H1 (cell line): ENCODE measurements at regions not wholly inside any gene's neighbourhood (a gene's known extent, or its start where the extent isn't known, plus 50 kb on each side); places are given as distances from the start of the nearest gene placed in this dataset.

Experiments used
- CTCF ChIA-PET: fragments of 300-600 bp; sonication (Branson Sonifier 250); formaldehyde crosslinking; loops from one replicate; lab custom pipeline; 2021; ENCODE audit not compliant: partially characterized antibody; lab: Charles Lee
- POLR2A ChIA-PET: fragments of 300-600 bp; sonication (Branson Sonifier 250); formaldehyde crosslinking; loops from one replicate; lab custom pipeline; 2021; ENCODE audit warnings: inconsistent platforms; ENCODE audit not compliant: partially characterized antibody; lab: Charles Lee
- DNase-seq, 2 experiments: peaks; one replicate each; pipeline versions ENCODE4 v3.0.0 to v3.0.0-alpha.2; 2010 to 2022; ENCODE audit warnings: low spot score in 2 of 2, low read depth in 1 of 2, mixed read lengths in 1 of 2
- FAIRE-seq: peaks from 2 replicates; lab custom pipeline; 2011; peaks lifted over from hg19 to GRCh38; lab: Jason Lieb, UNC
- H2AFZ ChIP-seq: 2 replicates; pipeline ENCODE4 v1.8.1; 2012; ENCODE audit warnings: low read length, inconsistent platforms
- H2AK5ac ChIP-seq: 2 replicates; pipeline ENCODE4 v1.6.1; 2013; ENCODE audit warnings: low read depth, low read length
- H2BK120ac ChIP-seq: replicated peaks from 2 replicates; pipeline ENCODE3; 2013; ENCODE audit warnings: low read depth, low read length, inconsistent platforms
- H2BK12ac ChIP-seq: 2 replicates; pipeline ENCODE4 v1.6.1; 2013; ENCODE audit warnings: low read depth, low read length
- H2BK15ac ChIP-seq: 2 replicates; pipeline ENCODE4 v1.6.1; 2013; ENCODE audit warnings: low read length
- H2BK20ac ChIP-seq: 2 replicates; pipeline ENCODE4 v1.6.1; 2013; ENCODE audit warnings: low read length
- H2BK5ac ChIP-seq: 2 replicates; pipeline ENCODE4 v1.6.1; 2013; ENCODE audit warnings: low read depth, low read length
- H3K14ac ChIP-seq: 2 replicates; pipeline ENCODE4 v1.6.1; 2013; ENCODE audit warnings: inconsistent platforms; ENCODE audit not compliant: insufficient read length
- H3K18ac ChIP-seq: 2 replicates; pipeline ENCODE4 v1.6.1; 2013; ENCODE audit warnings: low read length; ENCODE audit errors: extremely low read depth
- H3K23ac ChIP-seq: 2 replicates; pipeline ENCODE4 v1.6.1; 2013; ENCODE audit warnings: inconsistent platforms; ENCODE audit not compliant: insufficient read length
- H3K23me2 ChIP-seq: 2 replicates; pipeline ENCODE4 v1.6.1; 2013; ENCODE audit warnings: low read depth, low read length
- H3K27ac ChIP-seq: 2 replicates; pipeline ENCODE4 v1.6.1; 2011; ENCODE audit warnings: low read depth, low read length, inconsistent platforms
- H3K27me3 ChIP-seq, 4 experiments: replicated peaks in 1 of 4; 1 replicate in 1 of 4; 2 replicates in 3 of 4; pipeline versions ENCODE4 v1.6.1 to v1.8.1; 2011 to 2013; ENCODE audit warnings: low read length in 3 of 4, mild to moderate bottlenecking in 3 of 4, inconsistent platforms in 2 of 4, mixed read lengths in 2 of 4, moderate library complexity in 1 of 4; ENCODE audit not compliant: control insufficient read depth in 3 of 4, insufficient read depth in 3 of 4; ENCODE audit errors: extremely low read depth in 1 of 4
- H3K36me3 ChIP-seq, 4 experiments: 2 replicates each; pipeline versions ENCODE4 v1.6.1 to v1.8.1; 2011 to 2013; ENCODE audit warnings: mild to moderate bottlenecking in 4 of 4, low read length in 3 of 4, moderate library complexity in 2 of 4, control low read depth in 1 of 4, inconsistent platforms in 1 of 4; ENCODE audit not compliant: insufficient read depth in 4 of 4, control insufficient read depth in 2 of 4
- H3K4ac ChIP-seq: replicated peaks from 2 replicates; pipeline ENCODE3; 2013; ENCODE audit warnings: low read length, low read depth, mixed read lengths, inconsistent platforms; ENCODE audit not compliant: insufficient read length
- H3K4me1 ChIP-seq, 4 experiments: replicated peaks in 1 of 4; 1 replicate in 1 of 4; 2 replicates in 3 of 4; pipeline versions ENCODE4 v1.6.1 to v1.8.1; 2011 to 2013; ENCODE audit warnings: low read length in 3 of 4, inconsistent platforms in 2 of 4, mixed read lengths in 1 of 4; ENCODE audit not compliant: insufficient read depth in 4 of 4, control insufficient read depth in 3 of 4
- H3K4me2 ChIP-seq, 2 experiments: 2 replicates each; pipeline versions ENCODE4 v1.6.1 to v1.8.1; 2011 to 2013; ENCODE audit warnings: low read depth in 2 of 2, low read length in 2 of 2, control low read depth in 1 of 2, inconsistent platforms in 1 of 2, mild to moderate bottlenecking in 1 of 2; ENCODE audit not compliant: insufficient read depth in 1 of 2
- H3K4me3 ChIP-seq, 4 experiments: fragments of 200-600, 300-600 bp in 1 of 4; sonication (generic), shearing (Covaris generic), sonication (Bioruptor Twin) in 1 of 4; 2 replicates each; pipeline versions ENCODE4 v1.5.1 to v1.8.1; 2011 to 2016; ENCODE audit warnings: low read length in 4 of 4, low read depth in 3 of 4, control low read depth in 2 of 4, inconsistent platforms in 2 of 4, mild to moderate bottlenecking in 2 of 4, mixed read lengths in 1 of 4, moderate library complexity in 1 of 4; ENCODE audit not compliant: insufficient read depth in 2 of 4; ENCODE audit errors: extremely low read depth in 1 of 4
- H3K56ac ChIP-seq: replicated peaks from 2 replicates; pipeline ENCODE3; 2013; ENCODE audit warnings: low read depth, mild to moderate bottlenecking, mixed read lengths, low read length, inconsistent platforms; ENCODE audit not compliant: insufficient read length
- H3K79me1 ChIP-seq: 2 replicates; pipeline ENCODE4 v1.6.1; 2013; ENCODE audit warnings: low read depth, low read length, control low read depth
- H3K79me2 ChIP-seq, 2 experiments: 2 replicates each; pipeline versions ENCODE4 v1.6.1 to v1.8.1; 2012 to 2013; ENCODE audit warnings: low read length in 2 of 2, mild to moderate bottlenecking in 2 of 2, inconsistent platforms in 1 of 2; ENCODE audit not compliant: insufficient read depth in 2 of 2, control insufficient read depth in 1 of 2
- H3K9ac ChIP-seq, 4 experiments: replicated peaks in 1 of 4; 1 replicate in 1 of 4; 2 replicates in 3 of 4; pipeline versions ENCODE4 v1.6.1 to v1.8.1; 2011 to 2013; ENCODE audit warnings: low read depth in 3 of 4, low read length in 3 of 4, control low read depth in 2 of 4, mild to moderate bottlenecking in 2 of 4, moderate library complexity in 2 of 4, inconsistent platforms in 1 of 4; ENCODE audit errors: extremely low read depth in 1 of 4
- H3K9me3 ChIP-seq, 2 experiments: 2 replicates each; pipeline versions ENCODE4 v1.6.1 to v1.8.1; 2012 to 2013; ENCODE audit warnings: mild to moderate bottlenecking in 2 of 2, moderate library complexity in 2 of 2, control low read depth in 1 of 2, inconsistent platforms in 1 of 2, low read depth in 1 of 2, low read length in 1 of 2, mixed read lengths in 1 of 2; ENCODE audit not compliant: insufficient read depth in 2 of 2
- H4K20me1 ChIP-seq, 2 experiments: replicated peaks in 1 of 2; 2 replicates each; pipeline versions ENCODE3 to v1.8.1; 2011 to 2013; ENCODE audit warnings: inconsistent platforms in 2 of 2, low read length in 2 of 2, mild to moderate bottlenecking in 1 of 2; ENCODE audit not compliant: insufficient read depth in 2 of 2, control insufficient read depth in 1 of 2
- H4K5ac ChIP-seq: 2 replicates; pipeline ENCODE4 v1.6.1; 2013; ENCODE audit warnings: low read length, low read depth, mixed read lengths, inconsistent platforms; ENCODE audit not compliant: insufficient read length
- H4K8ac ChIP-seq: 2 replicates; pipeline ENCODE4 v1.8.0; 2013; ENCODE audit warnings: mild to moderate bottlenecking, moderate library complexity, low read length, inconsistent platforms; ENCODE audit not compliant: insufficient read depth; ENCODE audit errors: extremely low read depth
- H4K91ac ChIP-seq: replicated peaks from 2 replicates; pipeline ENCODE3; 2013; ENCODE audit warnings: low read length, mixed read lengths, inconsistent platforms; ENCODE audit not compliant: insufficient read length
- BCL11A ChIP-seq, 2 experiments: IDR thresholded peaks; one replicate each; pipeline ENCODE4 v1.6.1; 2011; ENCODE audit warnings: low read depth in 2 of 2, low read length in 2 of 2, mild to moderate bottlenecking in 2 of 2
- CTBP2 ChIP-seq: IDR thresholded peaks from 2 replicates; pipeline ENCODE4 v1.7.0; 2011; ENCODE audit warnings: borderline replicate concordance, mild to moderate bottlenecking, moderate library complexity, mixed read lengths, low read length; ENCODE audit not compliant: insufficient read depth, insufficient read length
- GABPA ChIP-seq: IDR thresholded peaks from 2 replicates; pipeline ENCODE4 v1.6.1; 2011; ENCODE audit warnings: mild to moderate bottlenecking, low read length, moderate library complexity, borderline replicate concordance; ENCODE audit not compliant: insufficient read depth
- JUN ChIP-seq: IDR thresholded peaks from 2 replicates; pipeline ENCODE4 v1.6.1; 2011; ENCODE audit warnings: low read depth, mild to moderate bottlenecking, improper control_type of control experiment, low read length
- KDM1A ChIP-seq: fragments of 200-600, 300-600 bp; sonication (generic); IDR thresholded peaks from 2 replicates; pipeline ENCODE4 v1.7.1; 2016; ENCODE audit warnings: mild to moderate bottlenecking, low read length, borderline replicate concordance
- KDM5A ChIP-seq: fragments of 200-600 bp; IDR thresholded peaks from 2 replicates; pipeline ENCODE4 v1.7.1; 2012; ENCODE audit warnings: mild to moderate bottlenecking, low read length, inconsistent platforms, mixed read lengths
- POLR2A ChIP-seq, 2 experiments: IDR thresholded peaks; 1 replicate in 1 of 2; 2 replicates in 1 of 2; pipeline ENCODE4 v1.6.1; 2011; ENCODE audit warnings: low read depth in 2 of 2, low read length in 2 of 2, mild to moderate bottlenecking in 2 of 2; ENCODE audit errors: control extremely low read depth in 1 of 2
- RAD21 ChIP-seq, 2 experiments: IDR thresholded peaks in 1 of 2; conservative IDR thresholded peaks in 1 of 2; 2 replicates each; pipeline ENCODE4 v1.6.1; 2011; ENCODE audit warnings: low read depth in 2 of 2, low read length in 2 of 2, improper control_type of control experiment in 1 of 2, inconsistent platforms in 1 of 2, mild to moderate bottlenecking in 1 of 2, moderate library complexity in 1 of 2
- SRF ChIP-seq: IDR thresholded peaks from 2 replicates; pipeline ENCODE4 v1.6.1; 2011; ENCODE audit warnings: mild to moderate bottlenecking, low read depth, low read length, moderate library complexity
- WGBS, 2 experiments: shearing (Covaris generic) in 1 of 2; methylation state at CpG; one replicate each; pipeline versions ENCODE4 v1.1.6 to v1.1.7; 2013 to 2015; ENCODE audit warnings: low lambda C conversion rate in 2 of 2, mixed read lengths in 2 of 2, inconsistent platforms in 1 of 2, low coverage in 1 of 2, missing lambda C conversion rate in 1 of 2; ENCODE audit not compliant: insufficient replicate concordance in 2 of 2, insufficient coverage in 1 of 2, insufficient read length in 1 of 2; ENCODE audit errors: extremely low coverage in 1 of 2, missing lambda C conversion rate in 1 of 2; 5-methylcytosine and 5-hydroxymethylcytosine counted together

DNA sequence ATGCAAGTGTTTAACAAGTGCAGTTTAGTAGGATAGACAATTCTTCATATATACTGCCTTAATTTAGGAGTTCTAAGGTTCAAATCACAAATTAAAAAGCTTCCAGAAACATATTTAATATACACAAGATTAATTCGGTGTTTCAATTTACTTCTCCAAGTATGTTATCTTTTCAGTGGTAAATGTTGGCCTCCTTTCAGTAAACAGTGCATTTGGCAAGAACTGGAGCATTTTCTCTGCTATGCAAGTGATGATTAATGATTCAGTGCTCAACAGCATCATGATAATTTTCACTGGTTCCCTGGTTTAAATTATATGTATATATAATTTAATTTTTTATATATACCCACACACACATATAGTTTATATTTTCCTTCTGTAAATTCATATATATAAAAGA, 541.7 kb downstream of the EFNA5 start:
- Histone ChIP-seq H4K8ac (no peak overlapping the region), H3K9ac (no peak overlapping the region), H3K4me3 (no peak overlapping the region), H3K14ac (no peak overlapping the region), H2AK5ac (no peak overlapping the region), H2BK12ac (no peak overlapping the region), H3K9me3 (0 out of 4 replicates have a peak, but pooled peaks cover 0 to 2% of the 10 kb centered on the region in 2 experiments), H4K91ac (no peak overlapping the region), H3K36me3 (no peaks in the 10 kb centered on the region), H3K27me3 (no peaks in the 10 kb centered on the region), H3K18ac (no peak overlapping the region), H2AFZ (no peak overlapping the region), H2BK15ac (no peak overlapping the region), H3K4me1 (no peaks in the 10 kb centered on the region), H3K23ac (no peak overlapping the region), H2BK20ac (no peak overlapping the region), H4K5ac (no peak overlapping the region), H3K79me1 (no peaks in the 10 kb centered on the region), H2BK120ac (no peak overlapping the region), H3K79me2 (no peaks in the 10 kb centered on the region), H3K27ac (no peak overlapping the region), H3K23me2 (no peaks in the 10 kb centered on the region), H2BK5ac (no peak overlapping the region), H3K4me2 (no peak overlapping the region), H4K20me1 (no peaks in the 10 kb centered on the region), H3K56ac (no peak overlapping the region), H3K4ac (no peak overlapping the region)
- ChIA-PET POLR2A (no interaction called here), CTCF (interaction anchor here (0.5 kb wide), 1 partner anchor 714 kb away, joined by 3 read pairs; no protein-coding TSS in a partner anchor)
- no peak for DNase-seq
- FAIRE-seq, result no peak
- WGBS, 2 experiments, result 92% methylated on average over 1 of the region's 1 CpG; no CpG with 5 or more reads in 1 of the 2 experiments
- TF ChIP-seq KDM5A (no peak), BCL11A (IDR thresholded peaks at IDR 0.05; ENCODE audit: low read depth in 2 of 2, low read length in 2 of 2) (no peak), POLR2A (IDR thresholded peaks at IDR 0.05; ENCODE audit: control extremely low read depth in 1 of 2, low read depth in 2 of 2, low read length in 2 of 2) (no peak), JUN (no peak), KDM1A (no peak), CTBP2 (no peak), GABPA (no peak), SRF (no peak), RAD21 (IDR thresholded peaks at IDR 0.05 in 1 of 2, conservative IDR thresholded peaks at IDR 0.05 in 1 of 2; ENCODE audit: low read depth in 2 of 2, low read length in 2 of 2) (no peak)
